ENCODE measurements at regions not wholly inside any gene's neighbourhood (a gene's known extent, or its start where the extent isn't known, plus 50 kb on each side); places are given as distances from the start of the nearest gene placed in this dataset.

- no peak for FAIRE-seq
Measured at GRCh38 chr6:1086446-1087153, 225.3 kb upstream of the FOXQ1 start.

DNA sequence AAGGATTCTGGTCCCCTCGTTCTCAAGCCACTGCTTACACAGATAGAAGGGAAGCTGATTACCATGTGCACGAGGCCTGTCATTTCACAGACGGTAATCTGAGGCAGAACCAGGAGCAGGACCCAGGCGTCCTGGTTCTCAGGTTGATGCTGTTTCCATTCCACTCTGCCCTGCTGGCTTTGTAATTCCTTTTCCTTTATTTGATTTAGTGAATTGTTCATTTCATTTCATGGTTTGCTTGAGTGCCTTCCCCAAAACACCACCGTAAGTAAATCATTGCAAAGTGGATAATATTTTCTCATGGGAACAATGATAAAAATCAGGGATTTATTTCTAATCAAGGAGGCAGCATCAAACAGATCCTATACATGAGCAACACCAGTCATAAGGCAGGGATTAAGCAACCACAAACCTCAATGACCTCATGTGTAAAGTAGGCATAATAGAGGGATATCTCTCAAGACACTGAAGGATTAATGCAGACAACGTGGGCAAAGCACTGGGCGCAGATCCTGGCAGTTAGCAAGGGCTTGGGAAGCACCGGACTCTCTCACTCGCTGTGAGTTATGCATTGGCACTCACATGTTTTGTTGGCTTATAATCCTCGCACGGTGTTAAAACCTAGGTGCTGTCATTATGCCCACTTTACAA is 229.5 kb upstream of the FOXQ1 start:
- no peak for FAIRE-seq

GRCh38 chr6:1081551-1082284 is 230.2 kb upstream of the FOXQ1 start:
- peak; percentile 12 for FAIRE-seq

GRCh38 chr6:1080453-1081337 is 231.2 kb upstream of the FOXQ1 start:
- FAIRE-seq: no peak

GRCh38 chr6:1079525-1079924 is 232.4 kb upstream of the FOXQ1 start:
- no peak for FAIRE-seq

GRCh38 chr6:1077478-1078416 is 234.2 kb upstream of the FOXQ1 start:
- FAIRE-seq: no peak

DNA sequence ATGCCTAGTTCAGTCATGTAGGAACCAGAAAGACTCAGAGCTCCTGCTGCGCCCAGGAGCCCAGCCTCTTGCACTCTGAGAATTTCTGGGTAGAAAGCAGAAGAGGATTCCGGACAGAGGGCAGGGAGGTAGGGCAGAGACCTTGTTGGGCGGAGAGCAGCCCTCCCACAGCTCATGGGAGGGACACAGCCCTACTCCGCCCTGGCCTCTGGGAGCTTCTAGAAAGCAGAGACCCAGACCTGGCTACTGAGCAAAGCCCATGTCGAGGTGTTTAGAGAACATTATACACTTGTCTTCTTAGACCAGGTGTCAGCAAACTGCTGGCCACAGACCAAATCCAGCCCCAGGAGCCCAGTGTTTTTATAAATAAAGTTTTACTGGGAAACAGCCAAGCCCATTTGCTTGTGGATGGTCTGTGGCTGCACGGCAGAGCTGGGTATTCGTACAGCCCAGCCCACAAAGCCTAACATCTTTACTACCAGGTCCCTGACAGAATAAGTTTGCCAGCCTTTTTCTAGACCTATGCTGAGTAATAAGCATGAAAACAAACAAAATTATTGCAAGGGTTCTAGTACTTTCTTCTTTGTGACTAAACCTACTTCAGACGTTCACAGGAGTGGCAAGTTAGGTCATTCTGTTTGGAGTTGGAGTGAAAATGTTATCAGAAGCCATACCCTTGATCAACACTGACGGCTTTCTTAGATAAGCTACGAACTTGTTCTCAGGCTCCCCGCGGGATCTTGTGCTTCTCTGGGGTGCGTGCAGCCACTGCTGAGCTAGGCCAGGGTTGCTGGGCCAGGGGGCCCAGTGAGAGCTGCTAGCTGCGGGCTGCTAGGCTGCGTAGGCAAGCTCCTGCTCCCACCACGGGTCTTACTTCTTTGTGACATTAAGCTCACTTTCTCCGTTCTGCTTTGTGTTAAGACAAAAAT is 235.1 kb upstream of the FOXQ1 start:
- FAIRE-seq: no peak

- FAIRE-seq: no peak
Measured at GRCh38 chr6:1075880-1076279, 236.0 kb upstream of the FOXQ1 start.

GRCh38 chr6:1075444-1075843 is 236.5 kb upstream of the FOXQ1 start:
- no peak for FAIRE-seq

GRCh38 chr6:1070085-1070521 is 241.8 kb upstream of the FOXQ1 start:
- FAIRE-seq: no peak

- no peak for FAIRE-seq
Measured at GRCh38 chr6:1068905-1069304, 243.0 kb upstream of the FOXQ1 start.

GRCh38 chr6:1068068-1068467 is 243.8 kb upstream of the FOXQ1 start:
- no peak for FAIRE-seq

DNA sequence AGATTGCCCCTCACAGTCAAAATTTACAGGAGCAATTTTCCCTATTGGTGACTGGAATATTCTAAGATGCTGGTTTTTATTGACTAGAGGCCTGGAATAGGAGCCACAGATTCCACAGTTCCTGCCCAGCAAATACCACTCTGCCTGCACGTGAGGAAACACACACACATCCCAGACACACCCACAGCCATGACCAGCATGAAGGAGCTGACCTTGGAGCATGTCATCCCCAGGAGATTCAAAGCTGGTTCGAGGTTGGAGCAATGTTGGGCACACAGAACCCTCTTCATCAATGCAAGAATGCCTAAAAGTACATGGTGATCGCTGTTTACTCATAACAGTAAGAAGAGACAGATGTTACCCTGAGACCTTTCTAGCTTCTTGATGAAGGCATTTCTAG is 244.6 kb upstream of the FOXQ1 start:
- no peak for FAIRE-seq

DNA sequence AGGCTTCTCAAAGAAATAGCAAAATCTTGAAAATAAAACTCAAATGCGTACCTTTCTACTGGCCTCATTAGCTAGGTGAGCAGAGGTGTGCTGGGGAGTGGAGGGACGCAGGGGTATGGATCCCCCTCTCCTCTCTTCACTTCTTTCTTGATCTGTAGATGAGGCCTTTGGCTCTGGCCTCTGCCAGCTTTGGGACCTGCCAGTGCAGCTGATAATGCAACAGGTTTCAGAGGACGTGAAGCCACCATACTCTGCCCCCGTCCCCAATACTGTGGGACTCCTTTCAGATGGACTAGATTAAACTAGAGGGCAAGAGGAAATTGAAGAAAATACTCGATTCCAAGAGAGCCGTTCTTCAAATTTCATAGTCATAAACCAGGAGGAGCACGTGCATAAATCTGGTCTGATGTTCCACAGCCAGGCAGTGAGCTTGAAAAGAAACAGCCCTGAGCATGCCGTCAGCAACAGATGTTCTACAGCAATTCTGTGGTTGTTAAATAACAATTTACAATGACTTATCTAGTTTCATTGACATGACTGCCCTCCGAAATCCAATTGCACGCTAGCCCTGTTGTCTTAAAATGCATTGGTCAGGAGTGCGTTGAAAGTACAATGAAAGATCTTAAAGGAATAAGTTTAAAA is 245.3 kb upstream of the FOXQ1 start:
- no peak for FAIRE-seq

- FAIRE-seq: no peak
Measured at GRCh38 chr6:1065986-1066385, 245.9 kb upstream of the FOXQ1 start.

DNA sequence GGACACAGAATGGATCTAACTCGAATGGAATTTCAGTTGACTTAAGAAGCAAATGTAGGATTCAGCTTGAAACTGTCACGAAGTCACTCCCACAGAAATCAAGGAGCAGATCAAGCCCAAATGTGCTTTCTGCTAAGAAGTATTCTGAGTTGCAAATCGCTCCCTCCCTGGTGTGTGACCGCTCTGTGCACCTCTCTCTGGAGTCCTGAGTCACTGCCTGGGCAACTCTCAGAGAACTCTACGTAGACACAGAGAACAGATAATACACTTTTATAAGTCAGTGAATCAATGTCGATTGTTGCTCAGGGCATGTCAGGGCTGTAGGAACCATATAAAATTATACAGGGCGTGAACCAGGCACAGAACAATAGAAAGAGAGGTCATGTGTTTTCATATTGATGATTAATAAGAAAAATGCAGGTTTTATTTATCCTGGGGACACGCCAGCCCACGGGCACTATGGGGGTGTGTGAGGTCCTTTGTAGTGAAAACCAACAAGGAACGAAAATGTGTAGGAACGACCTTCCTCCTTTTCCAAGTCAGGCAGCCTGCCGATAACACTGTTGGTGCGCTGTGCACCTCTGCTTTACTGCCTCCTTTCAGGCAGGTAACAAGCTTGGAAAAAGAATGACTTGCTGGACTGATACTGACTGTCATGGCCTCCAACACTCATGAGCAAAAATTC is 248.1 kb upstream of the FOXQ1 start:
- no peak for FAIRE-seq

- FAIRE-seq: no peak
Measured at GRCh38 chr6:1062786-1063545, 248.9 kb upstream of the FOXQ1 start.

- FAIRE-seq: no peak
Measured at GRCh38 chr6:1059596-1059995, 252.3 kb upstream of the FOXQ1 start.
